ENCODE measurements at regions not wholly inside any gene's neighbourhood (a gene's known extent, or its start where the extent isn't known, plus 50 kb on each side); places are given as distances from the start of the nearest gene placed in this dataset.

GRCh38 chr13:44030615-44031014 lies 150.9 kb downstream of the LACC1 start:
- H2BK12ac ChIP-seq (ENCODE audit: insufficient read length, low read depth, low read length), result no peak overlapping the region
- H2BK120ac ChIP-seq (ENCODE audit: low read depth, low read length, poor library complexity, severe bottlenecking), result no peak overlapping the region
- H2AFZ ChIP-seq (ENCODE audit: low read length), result no peak overlapping the region
- H3K9ac ChIP-seq (ENCODE audit: extremely low read depth, insufficient read length, low read length), result no peak overlapping the region
- H3T11ph ChIP-seq (ENCODE audit: low read length), result no peak overlapping the region
- no peaks in the 10 kb centered on the region for H3K27me3 ChIP-seq (ENCODE audit: insufficient read depth, low read length)
- H4K5ac ChIP-seq (ENCODE audit: insufficient read length, low read depth, low read length), result no peak overlapping the region
- no peak overlapping the region for H3K4me3 Mint-ChIP-seq
- no peak overlapping the region for H2BK20ac ChIP-seq (ENCODE audit: low read depth, low read length, poor library complexity, severe bottlenecking)
- H3K9me3 ChIP-seq (ENCODE audit: control insufficient read depth, low read depth, low read length), result no peaks in the 10 kb centered on the region
- H3K79me1 ChIP-seq (ENCODE audit: insufficient read depth, low read depth, low read length, poor library complexity, severe bottlenecking), result no peaks in the 10 kb centered on the region
- no peak overlapping the region for H2BK5ac ChIP-seq (ENCODE audit: insufficient read length, low read length)
- no peak overlapping the region for H3K23ac ChIP-seq (ENCODE audit: insufficient read length, low read depth, low read length)
- no peak for TF ChIP-seq CTCF (conservative IDR thresholded peaks at IDR 0.05)
- WGBS (ENCODE audit: extremely low coverage, insufficient read length, low lambda C conversion rate), result no CpG with 5 or more reads among the region's 3 CpGs
- no peak overlapping the region for H3K4me2 ChIP-seq (ENCODE audit: insufficient read depth, insufficient read length, low read length)
- H3K27ac Mint-ChIP-seq, result no peak overlapping the region
- H3K79me2 ChIP-seq (ENCODE audit: insufficient read depth, low read length), result no peaks in the 10 kb centered on the region
- peaks cover 19 to 21% of the 10 kb centered on the region in 2 experiments for H3K4me1 Mint-ChIP-seq
- H3K27ac ChIP-seq (ENCODE audit: insufficient read length, low read depth, low read length), result no peak overlapping the region
- H3K36me3 Mint-ChIP-seq (ENCODE audit: insufficient read depth in 1 of 3, low read depth in 3 of 3), result no peaks in the 10 kb centered on the region; a peak in 1 of 7 replicates
- no peak overlapping the region for H2BK15ac ChIP-seq (ENCODE audit: low read depth, low read length)
- H3K27me3 Mint-ChIP-seq (ENCODE audit: low read depth), result no peaks in the 10 kb centered on the region
- no peak overlapping the region for H3K4ac ChIP-seq (ENCODE audit: low read depth, low read length)
- no peak overlapping the region for H4K91ac ChIP-seq (ENCODE audit: insufficient read length, low read depth, low read length)
- no peak overlapping the region for H2AK5ac ChIP-seq (ENCODE audit: insufficient read length, low read length)
- no peak overlapping the region for H3K56ac ChIP-seq (ENCODE audit: insufficient read length, low read depth, low read length)
- H4K20me1 ChIP-seq (ENCODE audit: control insufficient read depth, insufficient read depth, insufficient read length), result no peaks in the 10 kb centered on the region
- no peak overlapping the region for H3K18ac ChIP-seq (ENCODE audit: insufficient read length, low read depth, low read length)
- no peak overlapping the region for H4K8ac ChIP-seq (replicated peaks; ENCODE audit: insufficient read length, low read depth, low read length)
- DNase-seq, result no peak
- no peaks in the 10 kb centered on the region for H3K9me3 Mint-ChIP-seq
- H3K23me2 ChIP-seq (ENCODE audit: insufficient read length, low read depth, low read length, poor library complexity, severe bottlenecking), result no peaks in the 10 kb centered on the region
- 0 out of 2 replicates have a peak, but pooled peaks cover 3% of the 10 kb centered on the region for H3K4me1 ChIP-seq (ENCODE audit: insufficient read depth, low read length)
- no peak overlapping the region for H3K14ac ChIP-seq (ENCODE audit: insufficient read depth, low read length)

Measured in H9 (cell line).